ENCODE measurements at regions not wholly inside any gene's neighbourhood (a gene's known extent, or its start where the extent isn't known, plus 50 kb on each side); places are given as distances from the start of the nearest gene placed in this dataset.

DNA sequence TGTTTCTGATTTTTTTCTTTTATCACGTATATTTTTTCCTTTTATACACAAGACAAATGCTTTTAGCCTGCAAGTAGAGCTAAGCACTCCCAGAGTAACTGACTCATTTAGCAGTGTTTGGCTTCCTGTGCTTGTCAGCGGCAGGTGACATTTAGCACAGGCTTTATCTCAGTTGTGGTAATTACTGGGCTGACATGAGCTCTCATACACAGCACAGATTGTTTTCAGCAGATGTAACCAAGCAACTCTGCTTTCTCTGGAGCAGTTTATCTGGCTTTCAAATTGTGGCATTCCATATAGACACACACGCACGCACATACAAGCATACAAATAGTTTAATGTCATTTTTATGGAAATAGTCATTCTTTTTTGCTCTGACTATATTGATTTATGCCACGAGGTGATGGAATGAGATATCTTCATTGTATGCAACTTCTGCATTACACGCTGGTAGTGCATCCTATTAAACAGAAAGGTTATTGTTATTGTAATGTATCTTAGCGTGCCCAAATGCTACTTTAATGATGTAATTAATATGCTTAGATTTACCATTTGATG lies 379.0 kb upstream of the GRAMD2B start:
- TF ChIP-seq, protein P1, sequence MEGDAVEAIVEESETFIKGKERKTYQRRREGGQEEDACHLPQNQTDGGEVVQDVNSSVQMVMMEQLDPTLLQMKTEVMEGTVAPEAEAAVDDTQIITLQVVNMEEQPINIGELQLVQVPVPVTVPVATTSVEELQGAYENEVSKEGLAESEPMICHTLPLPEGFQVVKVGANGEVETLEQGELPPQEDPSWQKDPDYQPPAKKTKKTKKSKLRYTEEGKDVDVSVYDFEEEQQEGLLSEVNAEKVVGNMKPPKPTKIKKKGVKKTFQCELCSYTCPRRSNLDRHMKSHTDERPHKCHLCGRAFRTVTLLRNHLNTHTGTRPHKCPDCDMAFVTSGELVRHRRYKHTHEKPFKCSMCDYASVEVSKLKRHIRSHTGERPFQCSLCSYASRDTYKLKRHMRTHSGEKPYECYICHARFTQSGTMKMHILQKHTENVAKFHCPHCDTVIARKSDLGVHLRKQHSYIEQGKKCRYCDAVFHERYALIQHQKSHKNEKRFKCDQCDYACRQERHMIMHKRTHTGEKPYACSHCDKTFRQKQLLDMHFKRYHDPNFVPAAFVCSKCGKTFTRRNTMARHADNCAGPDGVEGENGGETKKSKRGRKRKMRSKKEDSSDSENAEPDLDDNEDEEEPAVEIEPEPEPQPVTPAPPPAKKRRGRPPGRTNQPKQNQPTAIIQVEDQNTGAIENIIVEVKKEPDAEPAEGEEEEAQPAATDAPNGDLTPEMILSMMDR (IDR thresholded peaks at IDR 0.05; ENCODE audit: low read depth, low read length, missing input control), result no peak
- TF ChIP-seq GABPA (IDR thresholded peaks at IDR 0.05 in 1 of 2, conservative IDR thresholded peaks at IDR 0.05 in 1 of 2) (no peak), HNF4G (IDR thresholded peaks at IDR 0.05) (no peak), RAD21 (IDR thresholded peaks at IDR 0.05) (no peak), TAF1 (conservative IDR thresholded peaks at IDR 0.05) (no peak), YY1 (IDR thresholded peaks at IDR 0.05) (no peak), EGR1 (IDR thresholded peaks at IDR 0.05; ENCODE audit: low read depth in 2 of 2) (no peak), SP1 (IDR thresholded peaks at IDR 0.05) (no peak), JUND (IDR thresholded peaks at IDR 0.05) (no peak)
- TF ChIP-seq, protein P2, sequence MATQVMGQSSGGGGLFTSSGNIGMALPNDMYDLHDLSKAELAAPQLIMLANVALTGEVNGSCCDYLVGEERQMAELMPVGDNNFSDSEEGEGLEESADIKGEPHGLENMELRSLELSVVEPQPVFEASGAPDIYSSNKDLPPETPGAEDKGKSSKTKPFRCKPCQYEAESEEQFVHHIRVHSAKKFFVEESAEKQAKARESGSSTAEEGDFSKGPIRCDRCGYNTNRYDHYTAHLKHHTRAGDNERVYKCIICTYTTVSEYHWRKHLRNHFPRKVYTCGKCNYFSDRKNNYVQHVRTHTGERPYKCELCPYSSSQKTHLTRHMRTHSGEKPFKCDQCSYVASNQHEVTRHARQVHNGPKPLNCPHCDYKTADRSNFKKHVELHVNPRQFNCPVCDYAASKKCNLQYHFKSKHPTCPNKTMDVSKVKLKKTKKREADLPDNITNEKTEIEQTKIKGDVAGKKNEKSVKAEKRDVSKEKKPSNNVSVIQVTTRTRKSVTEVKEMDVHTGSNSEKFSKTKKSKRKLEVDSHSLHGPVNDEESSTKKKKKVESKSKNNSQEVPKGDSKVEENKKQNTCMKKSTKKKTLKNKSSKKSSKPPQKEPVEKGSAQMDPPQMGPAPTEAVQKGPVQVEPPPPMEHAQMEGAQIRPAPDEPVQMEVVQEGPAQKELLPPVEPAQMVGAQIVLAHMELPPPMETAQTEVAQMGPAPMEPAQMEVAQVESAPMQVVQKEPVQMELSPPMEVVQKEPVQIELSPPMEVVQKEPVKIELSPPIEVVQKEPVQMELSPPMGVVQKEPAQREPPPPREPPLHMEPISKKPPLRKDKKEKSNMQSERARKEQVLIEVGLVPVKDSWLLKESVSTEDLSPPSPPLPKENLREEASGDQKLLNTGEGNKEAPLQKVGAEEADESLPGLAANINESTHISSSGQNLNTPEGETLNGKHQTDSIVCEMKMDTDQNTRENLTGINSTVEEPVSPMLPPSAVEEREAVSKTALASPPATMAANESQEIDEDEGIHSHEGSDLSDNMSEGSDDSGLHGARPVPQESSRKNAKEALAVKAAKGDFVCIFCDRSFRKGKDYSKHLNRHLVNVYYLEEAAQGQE (IDR thresholded peaks at IDR 0.05), result no peak
- TF ChIP-seq, protein P3, sequence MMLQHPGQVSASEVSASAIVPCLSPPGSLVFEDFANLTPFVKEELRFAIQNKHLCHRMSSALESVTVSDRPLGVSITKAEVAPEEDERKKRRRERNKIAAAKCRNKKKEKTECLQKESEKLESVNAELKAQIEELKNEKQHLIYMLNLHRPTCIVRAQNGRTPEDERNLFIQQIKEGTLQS (IDR thresholded peaks at IDR 0.05), result no peak
- TF ChIP-seq, protein P4, sequence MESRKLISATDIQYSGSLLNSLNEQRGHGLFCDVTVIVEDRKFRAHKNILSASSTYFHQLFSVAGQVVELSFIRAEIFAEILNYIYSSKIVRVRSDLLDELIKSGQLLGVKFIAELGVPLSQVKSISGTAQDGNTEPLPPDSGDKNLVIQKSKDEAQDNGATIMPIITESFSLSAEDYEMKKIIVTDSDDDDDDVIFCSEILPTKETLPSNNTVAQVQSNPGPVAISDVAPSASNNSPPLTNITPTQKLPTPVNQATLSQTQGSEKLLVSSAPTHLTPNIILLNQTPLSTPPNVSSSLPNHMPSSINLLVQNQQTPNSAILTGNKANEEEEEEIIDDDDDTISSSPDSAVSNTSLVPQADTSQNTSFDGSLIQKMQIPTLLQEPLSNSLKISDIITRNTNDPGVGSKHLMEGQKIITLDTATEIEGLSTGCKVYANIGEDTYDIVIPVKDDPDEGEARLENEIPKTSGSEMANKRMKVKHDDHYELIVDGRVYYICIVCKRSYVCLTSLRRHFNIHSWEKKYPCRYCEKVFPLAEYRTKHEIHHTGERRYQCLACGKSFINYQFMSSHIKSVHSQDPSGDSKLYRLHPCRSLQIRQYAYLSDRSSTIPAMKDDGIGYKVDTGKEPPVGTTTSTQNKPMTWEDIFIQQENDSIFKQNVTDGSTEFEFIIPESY (IDR thresholded peaks at IDR 0.05), result no peak
- TF ChIP-seq, protein P5, sequence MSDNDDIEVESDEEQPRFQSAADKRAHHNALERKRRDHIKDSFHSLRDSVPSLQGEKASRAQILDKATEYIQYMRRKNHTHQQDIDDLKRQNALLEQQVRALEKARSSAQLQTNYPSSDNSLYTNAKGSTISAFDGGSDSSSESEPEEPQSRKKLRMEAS (IDR thresholded peaks at IDR 0.05), result no peak

Measured in liver (tissue), 3 donors.